ENCODE measurements at regions not wholly inside any gene's neighbourhood (a gene's known extent, or its start where the extent isn't known, plus 50 kb on each side); places are given as distances from the start of the nearest gene placed in this dataset.

DNA sequence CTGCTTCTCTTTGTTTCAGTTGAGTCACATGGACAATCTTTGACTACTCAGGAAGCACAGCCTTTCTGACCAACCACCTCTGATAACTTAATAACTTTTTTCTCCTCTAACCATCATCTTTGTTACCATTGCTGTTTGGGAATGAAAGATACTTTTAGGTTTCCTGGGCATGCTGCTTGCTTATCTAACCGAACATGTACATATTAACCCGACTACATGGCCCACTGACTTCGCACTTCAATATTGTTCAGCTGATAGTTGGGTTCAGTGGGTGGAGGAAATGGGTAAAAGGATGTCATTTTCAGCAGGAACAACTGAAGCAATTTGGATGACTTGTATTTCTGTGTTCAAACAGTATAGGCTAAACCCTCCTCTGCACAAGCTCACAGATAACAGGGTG, 214.3 kb downstream of the SQOR start:
- no peak overlapping the region for H3K9ac ChIP-seq (ENCODE audit: low read length)

GRCh38 chr15:45854455-45855202, 219.8 kb downstream of the SQOR start:
- Histone ChIP-seq H3K4me1 (ENCODE audit: control insufficient read depth, insufficient read depth, low read length) (no peaks in the 10 kb centered on the region), H3K9me3 (ENCODE audit: control insufficient read depth, low read length) (peaks cover 6% of the 10 kb centered on the region), H3K27me3 (replicated peaks; ENCODE audit: control insufficient read depth, insufficient read depth, low read length) (no peaks in the 10 kb centered on the region), H3K4me3 (ENCODE audit: low read length) (no peak overlapping the region), H3K9ac (ENCODE audit: low read length) (no peak overlapping the region), H3K36me3 (ENCODE audit: control insufficient read depth, insufficient read depth, low read length, severe bottlenecking) (no peaks in the 10 kb centered on the region)
- no peak for DNase-seq (ENCODE audit: low read depth)

More for the DNA sequence above, 214.3 kb downstream of the SQOR start:
- Histone ChIP-seq H3K4me3 (ENCODE audit: low read length) (no peak overlapping the region), H3K4me1 (ENCODE audit: control insufficient read depth, insufficient read depth, low read length) (no peaks in the 10 kb centered on the region), H3K36me3 (ENCODE audit: control insufficient read depth, insufficient read depth, low read length, severe bottlenecking) (no peaks in the 10 kb centered on the region), H3K9me3 (ENCODE audit: control insufficient read depth, low read length) (peaks cover 11% of the 10 kb centered on the region), H3K27me3 (replicated peaks; ENCODE audit: control insufficient read depth, insufficient read depth, low read length) (no peaks in the 10 kb centered on the region)
- DNase-seq (ENCODE audit: low read depth): no peak

- peaks cover 3% of the 10 kb centered on the region for H3K9me3 ChIP-seq (ENCODE audit: control insufficient read depth, low read length)
- DNase-seq (ENCODE audit: low read depth): no peak
These were observed 220.5 kb downstream of the SQOR start for GRCh38 chr15:45855210-45855906.

DNA sequence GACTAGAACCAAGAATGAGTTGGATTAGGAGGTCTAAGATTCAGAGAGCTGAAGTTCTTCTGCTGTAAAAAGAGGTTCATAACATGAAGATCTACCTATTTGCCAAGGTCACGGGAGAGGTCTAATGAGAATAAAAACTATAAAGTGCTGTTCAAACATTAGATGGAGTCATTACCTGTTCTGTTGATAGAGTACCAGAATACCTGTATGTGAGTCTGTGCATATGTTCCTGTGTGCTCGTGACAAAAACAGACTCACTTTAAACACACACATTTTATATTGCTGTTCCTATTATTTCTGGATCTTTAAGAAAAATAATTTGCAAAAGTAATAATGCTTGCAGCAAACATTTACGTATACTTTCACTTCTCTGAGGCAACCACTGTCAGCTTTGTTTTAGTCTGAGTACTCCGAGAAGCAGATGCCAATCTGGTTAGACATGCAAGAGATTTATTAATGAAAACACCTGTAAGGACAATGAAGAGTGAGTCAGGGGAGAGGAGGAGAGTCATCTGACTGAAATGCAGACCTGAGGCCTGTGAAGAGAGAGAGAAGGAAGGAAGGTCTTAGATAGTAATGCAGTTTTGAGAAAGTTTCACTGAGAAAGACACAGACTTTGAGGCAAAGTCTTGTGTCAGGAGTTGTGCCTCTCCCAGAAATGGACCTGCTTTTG, 221.2 kb downstream of the SQOR start:
- H3K27me3 ChIP-seq (replicated peaks; ENCODE audit: control insufficient read depth, insufficient read depth, low read length): no peaks in the 10 kb centered on the region
- no peaks in the 10 kb centered on the region for H3K36me3 ChIP-seq (ENCODE audit: control insufficient read depth, insufficient read depth, low read length, severe bottlenecking)
- H3K9ac ChIP-seq (ENCODE audit: low read length): no peak overlapping the region
- H3K4me3 ChIP-seq (ENCODE audit: low read length): no peak overlapping the region
- no peak for DNase-seq (ENCODE audit: low read depth)
- no peaks in the 10 kb centered on the region for H3K9me3 ChIP-seq (ENCODE audit: control insufficient read depth, low read length)
- H3K4me1 ChIP-seq (ENCODE audit: control insufficient read depth, insufficient read depth, low read length): no peaks in the 10 kb centered on the region

More at GRCh38 chr15:45855210-45855906, 220.5 kb downstream of the SQOR start:
- Histone ChIP-seq H3K4me3 (ENCODE audit: low read length) (no peak overlapping the region), H3K36me3 (ENCODE audit: control insufficient read depth, insufficient read depth, low read length, severe bottlenecking) (no peaks in the 10 kb centered on the region), H3K27me3 (replicated peaks; ENCODE audit: control insufficient read depth, insufficient read depth, low read length) (no peaks in the 10 kb centered on the region), H3K9ac (ENCODE audit: low read length) (no peak overlapping the region), H3K4me1 (ENCODE audit: control insufficient read depth, insufficient read depth, low read length) (no peaks in the 10 kb centered on the region)

- no peak overlapping the region for H3K4me3 ChIP-seq (ENCODE audit: low read length)
- no peak overlapping the region for H3K9ac ChIP-seq (ENCODE audit: low read length)
- H3K4me1 ChIP-seq (ENCODE audit: control insufficient read depth, insufficient read depth, low read length): no peaks in the 10 kb centered on the region
- no peak for DNase-seq (ENCODE audit: low read depth)
- H3K9me3 ChIP-seq (ENCODE audit: control insufficient read depth, low read length): no peaks in the 10 kb centered on the region
- H3K36me3 ChIP-seq (ENCODE audit: control insufficient read depth, insufficient read depth, low read length, severe bottlenecking): no peaks in the 10 kb centered on the region
- no peaks in the 10 kb centered on the region for H3K27me3 ChIP-seq (replicated peaks; ENCODE audit: control insufficient read depth, insufficient read depth, low read length)
These were observed 222.5 kb downstream of the SQOR start for GRCh38 chr15:45857291-45857690.

GRCh38 chr15:45858491-45858890, 223.7 kb downstream of the SQOR start:
- Histone ChIP-seq H3K9ac (ENCODE audit: low read length) (no peak overlapping the region), H3K4me3 (ENCODE audit: low read length) (no peak overlapping the region), H3K4me1 (ENCODE audit: control insufficient read depth, insufficient read depth, low read length) (no peaks in the 10 kb centered on the region), H3K27me3 (replicated peaks; ENCODE audit: control insufficient read depth, insufficient read depth, low read length) (no peaks in the 10 kb centered on the region), H3K9me3 (ENCODE audit: control insufficient read depth, low read length) (no peaks in the 10 kb centered on the region), H3K36me3 (ENCODE audit: control insufficient read depth, insufficient read depth, low read length, severe bottlenecking) (no peaks in the 10 kb centered on the region)
- no peak for DNase-seq (ENCODE audit: low read depth)

DNA sequence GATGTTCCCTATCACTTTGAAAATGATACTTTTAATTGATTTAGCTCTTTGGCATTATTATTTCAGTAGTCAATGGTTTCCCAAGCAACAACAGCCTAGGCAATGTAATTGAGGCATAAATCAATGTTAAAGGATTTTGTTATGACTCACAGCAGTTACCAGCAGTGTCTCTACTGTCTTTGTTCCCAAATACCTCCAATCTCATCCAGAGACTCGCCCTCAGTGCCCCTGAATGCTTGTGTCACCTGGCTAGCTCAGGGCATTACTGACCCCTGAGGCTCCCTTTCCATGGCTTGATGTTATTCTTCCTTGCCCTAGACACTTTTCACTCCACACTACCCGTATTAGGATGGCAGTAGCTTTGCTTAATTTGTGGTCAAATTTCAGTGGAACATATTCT, 227.2 kb downstream of the SQOR start:
- H3K4me3 ChIP-seq (ENCODE audit: low read length): no peak overlapping the region
- DNase-seq (ENCODE audit: low read depth): no peak
- H3K9ac ChIP-seq (ENCODE audit: low read length): no peak overlapping the region
- H3K4me1 ChIP-seq (ENCODE audit: control insufficient read depth, insufficient read depth, low read length): no peaks in the 10 kb centered on the region
- H3K36me3 ChIP-seq (ENCODE audit: control insufficient read depth, insufficient read depth, low read length, severe bottlenecking): no peaks in the 10 kb centered on the region
- no peaks in the 10 kb centered on the region for H3K27me3 ChIP-seq (replicated peaks; ENCODE audit: control insufficient read depth, insufficient read depth, low read length)
- peaks cover 2% of the 10 kb centered on the region for H3K9me3 ChIP-seq (ENCODE audit: control insufficient read depth, low read length)

DNA sequence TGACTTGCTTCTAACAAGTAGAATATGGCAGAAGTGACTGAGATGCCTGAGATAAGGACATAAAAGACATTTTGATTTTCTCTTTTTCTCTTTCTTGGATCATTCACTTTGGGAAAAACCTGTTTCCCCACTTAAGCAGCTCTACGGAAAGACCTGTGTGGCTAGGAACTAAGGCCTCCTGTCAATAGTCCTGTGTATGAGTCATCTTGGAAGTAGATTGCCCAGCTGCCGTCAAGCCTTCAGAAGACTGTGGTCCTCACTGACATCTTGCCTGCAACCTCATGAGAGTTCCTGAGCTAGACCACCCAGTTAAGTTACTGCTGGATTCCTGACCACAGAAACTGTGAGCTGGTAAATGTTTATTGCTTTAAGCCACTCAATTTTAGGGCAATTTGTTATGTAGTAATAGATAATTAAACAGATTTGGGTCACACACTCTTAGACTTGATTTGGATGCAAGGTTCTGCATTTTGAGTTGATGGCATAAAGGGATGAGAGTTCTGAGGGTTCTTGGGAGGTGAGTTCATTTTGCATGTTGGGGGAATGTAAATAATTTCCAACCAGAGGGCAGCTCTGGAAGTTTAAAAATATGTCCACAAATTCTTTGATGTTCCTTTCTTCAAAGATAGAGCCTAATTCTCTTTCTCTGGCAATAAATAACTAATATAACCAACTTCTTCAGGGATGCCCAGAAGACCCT, 229.2 kb downstream of the SQOR start:
- no peak for DNase-seq (ENCODE audit: low read depth)
- Histone ChIP-seq H3K4me3 (ENCODE audit: low read length) (no peak overlapping the region), H3K36me3 (ENCODE audit: control insufficient read depth, insufficient read depth, low read length, severe bottlenecking) (no peaks in the 10 kb centered on the region), H3K9ac (ENCODE audit: low read length) (no peak overlapping the region), H3K27me3 (replicated peaks; ENCODE audit: control insufficient read depth, insufficient read depth, low read length) (no peaks in the 10 kb centered on the region), H3K4me1 (ENCODE audit: control insufficient read depth, insufficient read depth, low read length) (no peaks in the 10 kb centered on the region), H3K9me3 (ENCODE audit: control insufficient read depth, low read length) (peaks cover 2% of the 10 kb centered on the region)

DNA sequence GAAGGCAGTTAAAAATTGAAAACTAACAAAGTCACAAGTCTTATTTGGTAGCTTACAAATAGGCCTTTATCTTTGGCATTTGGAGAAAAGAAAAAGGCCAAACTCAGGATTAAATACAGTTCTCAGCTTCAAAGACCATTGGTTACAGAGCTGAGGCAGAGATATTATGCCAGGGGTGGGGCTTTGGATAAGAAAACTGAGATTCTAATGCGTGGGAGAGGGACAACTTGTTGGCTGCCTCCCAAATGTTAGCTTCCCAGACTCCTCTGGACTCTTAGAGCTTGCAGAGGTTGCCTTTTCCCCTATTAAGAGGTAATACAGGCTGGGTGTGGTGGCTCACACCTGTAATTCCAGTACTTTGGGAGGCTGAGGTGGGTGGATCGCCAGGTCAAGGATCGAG, 231.8 kb downstream of the SQOR start:
- H3K9ac ChIP-seq (ENCODE audit: low read length): no peak overlapping the region
- peaks cover 2% of the 10 kb centered on the region for H3K9me3 ChIP-seq (ENCODE audit: control insufficient read depth, low read length)
- DNase-seq (ENCODE audit: low read depth): no peak
- no peaks in the 10 kb centered on the region for H3K27me3 ChIP-seq (replicated peaks; ENCODE audit: control insufficient read depth, insufficient read depth, low read length)
- no peaks in the 10 kb centered on the region for H3K4me1 ChIP-seq (ENCODE audit: control insufficient read depth, insufficient read depth, low read length)
- no peaks in the 10 kb centered on the region for H3K36me3 ChIP-seq (ENCODE audit: control insufficient read depth, insufficient read depth, low read length, severe bottlenecking)
- H3K4me3 ChIP-seq (ENCODE audit: low read length): no peak overlapping the region

DNA sequence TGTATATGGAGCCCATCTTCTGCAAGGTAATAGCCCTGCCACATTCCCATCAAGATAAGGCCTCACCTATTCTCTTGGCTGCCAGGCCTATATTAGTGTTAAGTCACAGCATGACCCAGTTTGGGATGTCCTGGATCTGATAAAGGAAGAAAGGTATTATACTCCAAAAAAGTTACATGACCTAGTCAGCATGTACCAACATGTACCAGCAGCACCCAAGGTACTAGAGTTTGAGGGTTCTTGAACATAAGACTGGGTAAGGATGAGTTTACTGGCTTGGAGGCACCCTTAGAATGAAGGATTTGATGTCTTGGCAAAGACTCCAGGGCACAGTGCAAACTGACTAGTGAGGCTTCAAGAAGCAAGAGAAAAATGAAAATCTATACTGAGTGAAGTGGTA, 232.5 kb downstream of the SQOR start:
- no peak for DNase-seq (ENCODE audit: low read depth)
- Histone ChIP-seq H3K4me3 (ENCODE audit: low read length) (no peak overlapping the region), H3K36me3 (ENCODE audit: control insufficient read depth, insufficient read depth, low read length, severe bottlenecking) (no peaks in the 10 kb centered on the region), H3K9ac (ENCODE audit: low read length) (no peak overlapping the region), H3K27me3 (replicated peaks; ENCODE audit: control insufficient read depth, insufficient read depth, low read length) (no peaks in the 10 kb centered on the region), H3K9me3 (ENCODE audit: control insufficient read depth, low read length) (peaks cover 2% of the 10 kb centered on the region), H3K4me1 (ENCODE audit: control insufficient read depth, insufficient read depth, low read length) (no peaks in the 10 kb centered on the region)

DNA sequence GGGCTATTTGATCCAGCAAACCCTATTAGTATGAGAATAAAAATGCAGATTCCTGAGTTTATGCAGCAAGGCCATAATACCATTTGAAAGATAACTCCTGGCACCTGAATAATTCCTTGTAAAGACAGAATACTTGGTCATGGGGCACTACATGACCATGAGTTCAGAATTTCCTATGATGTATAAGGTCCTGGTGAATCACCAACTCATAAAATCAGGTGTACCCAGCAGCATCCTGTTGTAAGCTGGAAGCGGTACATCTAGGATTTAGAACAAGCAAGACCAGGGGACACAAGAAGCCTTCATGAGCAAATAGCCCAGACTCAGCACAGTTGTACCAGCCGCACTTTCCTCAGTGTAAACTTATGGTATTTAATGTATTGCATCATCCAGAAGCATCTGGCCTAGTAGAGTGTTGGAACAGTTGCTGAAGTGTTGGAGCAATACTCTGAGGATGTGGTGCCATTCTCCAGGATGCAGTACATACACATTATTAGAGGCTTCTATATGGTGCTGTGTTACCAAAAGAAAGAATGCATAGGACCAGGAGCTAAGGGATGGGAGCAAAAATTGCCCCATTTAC, 233.4 kb downstream of the SQOR start:
- Histone ChIP-seq H3K4me3 (ENCODE audit: low read length) (no peak overlapping the region), H3K9me3 (ENCODE audit: control insufficient read depth, low read length) (peaks cover 2% of the 10 kb centered on the region), H3K27me3 (replicated peaks; ENCODE audit: control insufficient read depth, insufficient read depth, low read length) (no peaks in the 10 kb centered on the region), H3K4me1 (ENCODE audit: control insufficient read depth, insufficient read depth, low read length) (no peaks in the 10 kb centered on the region), H3K36me3 (ENCODE audit: control insufficient read depth, insufficient read depth, low read length, severe bottlenecking) (no peaks in the 10 kb centered on the region), H3K9ac (ENCODE audit: low read length) (no peak overlapping the region)
- DNase-seq (ENCODE audit: low read depth): no peak

All from adipocyte (in vitro differentiated cells).